ENCODE measurements at regions not wholly inside any gene's neighbourhood (a gene's known extent, or its start where the extent isn't known, plus 50 kb on each side); places are given as distances from the start of the nearest gene placed in this dataset.

GRCh38 chr14:44777584-44777983, 184.2 kb downstream of the KLHL28 start:
- Histone ChIP-seq H4K20me1 (ENCODE audit: control insufficient read depth, insufficient read depth, low read depth, low read length) (no peaks in the 10 kb centered on the region), H3K79me2 (ENCODE audit: control insufficient read depth, low read length) (no peaks in the 10 kb centered on the region), H3K4me3 (ENCODE audit: low read length) (no peak overlapping the region), H3K36me3 (ENCODE audit: control insufficient read depth, low read length) (no peaks in the 10 kb centered on the region), H3K4me1 (ENCODE audit: control insufficient read depth, low read length) (no peaks in the 10 kb centered on the region), H3K9me3 (ENCODE audit: control insufficient read depth, insufficient read depth, low read length) (no peaks in the 10 kb centered on the region), H3K27ac (ENCODE audit: low read depth, low read length) (no peak overlapping the region), H3K27me3 (ENCODE audit: control insufficient read depth, low read length) (no peaks in the 10 kb centered on the region), H3K4me2 (ENCODE audit: low read length) (no peak overlapping the region), H3K9me2 (replicated peaks; ENCODE audit: control insufficient read depth, low read length) (no peaks in the 10 kb centered on the region), H3F3A (ENCODE audit: control insufficient read depth, insufficient read depth) (no peaks in the 10 kb centered on the region)
- TF ChIP-seq EZH2phosphoT487 (IDR thresholded peaks at IDR 0.05; ENCODE audit: borderline replicate concordance, low read length) (no peak), CTCF (IDR thresholded peaks at IDR 0.05; ENCODE audit: low read depth, low read length, poor library complexity, severe bottlenecking) (no peak)

GRCh38 chr14:44775248-44775647, 186.5 kb downstream of the KLHL28 start:
- H3K4me1 ChIP-seq (ENCODE audit: control insufficient read depth, low read length): no peaks in the 10 kb centered on the region
- no peak overlapping the region for H3K4me2 ChIP-seq (ENCODE audit: low read length)
- H3K27ac ChIP-seq (ENCODE audit: low read depth, low read length): no peak overlapping the region
- no peaks in the 10 kb centered on the region for H4K20me1 ChIP-seq (ENCODE audit: control insufficient read depth, insufficient read depth, low read depth, low read length)
- H3K4me3 ChIP-seq (ENCODE audit: low read length): no peak overlapping the region
- no peaks in the 10 kb centered on the region for H3F3A ChIP-seq (ENCODE audit: control insufficient read depth, insufficient read depth)
- no peaks in the 10 kb centered on the region for H3K79me2 ChIP-seq (ENCODE audit: control insufficient read depth, low read length)
- TF ChIP-seq EZH2phosphoT487 (IDR thresholded peaks at IDR 0.05; ENCODE audit: borderline replicate concordance, low read length) (no peak), CTCF (IDR thresholded peaks at IDR 0.05; ENCODE audit: low read depth, low read length, poor library complexity, severe bottlenecking) (no peak)
- H3K9me2 ChIP-seq (replicated peaks; ENCODE audit: control insufficient read depth, low read length): no peaks in the 10 kb centered on the region
- no peaks in the 10 kb centered on the region for H3K27me3 ChIP-seq (ENCODE audit: control insufficient read depth, low read length)
- H3K36me3 ChIP-seq (ENCODE audit: control insufficient read depth, low read length): no peaks in the 10 kb centered on the region
- H3K9me3 ChIP-seq (ENCODE audit: control insufficient read depth, insufficient read depth, low read length): no peaks in the 10 kb centered on the region

GRCh38 chr14:44774396-44774795, 187.4 kb downstream of the KLHL28 start:
- Histone ChIP-seq H3K4me3 (ENCODE audit: low read length) (no peak overlapping the region), H3K79me2 (ENCODE audit: control insufficient read depth, low read length) (no peaks in the 10 kb centered on the region), H3K9me3 (ENCODE audit: control insufficient read depth, insufficient read depth, low read length) (no peaks in the 10 kb centered on the region), H3K36me3 (ENCODE audit: control insufficient read depth, low read length) (no peaks in the 10 kb centered on the region), H4K20me1 (ENCODE audit: control insufficient read depth, insufficient read depth, low read depth, low read length) (no peaks in the 10 kb centered on the region), H3K4me2 (ENCODE audit: low read length) (no peak overlapping the region), H3K4me1 (ENCODE audit: control insufficient read depth, low read length) (no peaks in the 10 kb centered on the region), H3K27me3 (ENCODE audit: control insufficient read depth, low read length) (no peaks in the 10 kb centered on the region), H3K27ac (ENCODE audit: low read depth, low read length) (no peak overlapping the region), H3K9me2 (replicated peaks; ENCODE audit: control insufficient read depth, low read length) (no peaks in the 10 kb centered on the region), H3F3A (ENCODE audit: control insufficient read depth, insufficient read depth) (no peaks in the 10 kb centered on the region)
- TF ChIP-seq EZH2phosphoT487 (IDR thresholded peaks at IDR 0.05; ENCODE audit: borderline replicate concordance, low read length) (no peak), CTCF (IDR thresholded peaks at IDR 0.05; ENCODE audit: low read depth, low read length, poor library complexity, severe bottlenecking) (no peak)

- TF ChIP-seq EZH2phosphoT487 (IDR thresholded peaks at IDR 0.05; ENCODE audit: borderline replicate concordance, low read length) (no peak), CTCF (IDR thresholded peaks at IDR 0.05; ENCODE audit: low read depth, low read length, poor library complexity, severe bottlenecking) (no peak)
- no peaks in the 10 kb centered on the region for H3K9me3 ChIP-seq (ENCODE audit: control insufficient read depth, insufficient read depth, low read length)
- no peaks in the 10 kb centered on the region for H3F3A ChIP-seq (ENCODE audit: control insufficient read depth, insufficient read depth)
- no peaks in the 10 kb centered on the region for H3K36me3 ChIP-seq (ENCODE audit: control insufficient read depth, low read length)
- no peaks in the 10 kb centered on the region for H3K27me3 ChIP-seq (ENCODE audit: control insufficient read depth, low read length)
- H3K79me2 ChIP-seq (ENCODE audit: control insufficient read depth, low read length): no peaks in the 10 kb centered on the region
- no peak overlapping the region for H3K4me2 ChIP-seq (ENCODE audit: low read length)
- no peak overlapping the region for H3K27ac ChIP-seq (ENCODE audit: low read depth, low read length)
- H4K20me1 ChIP-seq (ENCODE audit: control insufficient read depth, insufficient read depth, low read depth, low read length): no peaks in the 10 kb centered on the region
- no peaks in the 10 kb centered on the region for H3K9me2 ChIP-seq (replicated peaks; ENCODE audit: control insufficient read depth, low read length)
- H3K4me1 ChIP-seq (ENCODE audit: control insufficient read depth, low read length): no peaks in the 10 kb centered on the region
- no peak overlapping the region for H3K4me3 ChIP-seq (ENCODE audit: low read length)
Measured at GRCh38 chr14:44771496-44771895, 190.3 kb downstream of the KLHL28 start.

Data from DOHH2 (cell line).